Right lobe of liver (tissue), 4 donors: ENCODE measurements at regions not wholly inside any gene's neighbourhood (a gene's known extent, or its start where the extent isn't known, plus 50 kb on each side); places are given as distances from the start of the nearest gene placed in this dataset.

Source experiments
- POLR2A ChIP-seq: fragments of 450-650 bp; IDR thresholded peaks from one replicate; pipeline ENCODE4 v1.6.1; 2017; ENCODE audit warnings: antibody characterized with exemption, mild to moderate bottlenecking
- TF ChIP-seq, protein P1 (sequence below), 4 donors: fragments of 200-600 bp in 3 of 4; fragments of 450-650 bp in 1 of 4; IDR thresholded peaks; one replicate each; pipeline versions ENCODE4 v1.5.1 to v1.8.0; 2016 to 2022; ENCODE audit warnings: antibody characterized with exemption in 4 of 4, mild to moderate bottlenecking in 2 of 4
- donor health status: DM: no; HTN: no; CAD: no.
- donor health status: DM: no; HTN: no; CAD: no.
- donor health status: DM: no; HTN: yes; CAD: no.

GRCh38 chr6:126927841-126928240, 190.6 kb upstream of the RSPO3 start:
- TF ChIP-seq, protein P1, sequence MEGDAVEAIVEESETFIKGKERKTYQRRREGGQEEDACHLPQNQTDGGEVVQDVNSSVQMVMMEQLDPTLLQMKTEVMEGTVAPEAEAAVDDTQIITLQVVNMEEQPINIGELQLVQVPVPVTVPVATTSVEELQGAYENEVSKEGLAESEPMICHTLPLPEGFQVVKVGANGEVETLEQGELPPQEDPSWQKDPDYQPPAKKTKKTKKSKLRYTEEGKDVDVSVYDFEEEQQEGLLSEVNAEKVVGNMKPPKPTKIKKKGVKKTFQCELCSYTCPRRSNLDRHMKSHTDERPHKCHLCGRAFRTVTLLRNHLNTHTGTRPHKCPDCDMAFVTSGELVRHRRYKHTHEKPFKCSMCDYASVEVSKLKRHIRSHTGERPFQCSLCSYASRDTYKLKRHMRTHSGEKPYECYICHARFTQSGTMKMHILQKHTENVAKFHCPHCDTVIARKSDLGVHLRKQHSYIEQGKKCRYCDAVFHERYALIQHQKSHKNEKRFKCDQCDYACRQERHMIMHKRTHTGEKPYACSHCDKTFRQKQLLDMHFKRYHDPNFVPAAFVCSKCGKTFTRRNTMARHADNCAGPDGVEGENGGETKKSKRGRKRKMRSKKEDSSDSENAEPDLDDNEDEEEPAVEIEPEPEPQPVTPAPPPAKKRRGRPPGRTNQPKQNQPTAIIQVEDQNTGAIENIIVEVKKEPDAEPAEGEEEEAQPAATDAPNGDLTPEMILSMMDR (IDR thresholded peaks at IDR 0.05) = no peak
- TF ChIP-seq POLR2A = no peak
